C1 segment of cervical spinal cord (tissue), 14 donors: ENCODE measurements at regions not wholly inside any gene's neighbourhood (a gene's known extent, or its start where the extent isn't known, plus 50 kb on each side); places are given as distances from the start of the nearest gene placed in this dataset.
"Not testable (repeated sequence)": the region's sequence is repeated elsewhere in the genome, so short reads cannot be mapped to it uniquely, and the experiment has no call there.

Experiments used
- DNase-seq, 14 donors: peaks; one replicate each; lab custom pipeline; 2025; lab: John Stamatoyannopoulos, UW

GRCh38 chr1:79714664-79715063 is 708.1 kb upstream of the ADGRL4 start:
- no peak for DNase-seq

- DNase-seq: no peak
Measured at GRCh38 chr1:79711001-79711431, 704.5 kb upstream of the ADGRL4 start.

GRCh38 chr1:79708646-79709265 is 702.2 kb upstream of the ADGRL4 start:
- no peak for DNase-seq

GRCh38 chr1:79705218-79705617 is 698.7 kb upstream of the ADGRL4 start:
- no peak for DNase-seq

GRCh38 chr1:79704067-79704466 is 697.5 kb upstream of the ADGRL4 start:
- DNase-seq: no peak

- DNase-seq: not testable (repeated sequence)
Measured at GRCh38 chr1:79702336-79702999, 695.9 kb upstream of the ADGRL4 start.

- no peak for DNase-seq
Measured at GRCh38 chr1:79695138-79695537, 688.6 kb upstream of the ADGRL4 start.

- no peak for DNase-seq
Measured at GRCh38 chr1:79694241-79694640, 687.7 kb upstream of the ADGRL4 start.

- DNase-seq: no peak
Measured at GRCh38 chr1:79693441-79694114, 687.0 kb upstream of the ADGRL4 start.

- DNase-seq: no peak
Measured at GRCh38 chr1:79692519-79692918, 686.0 kb upstream of the ADGRL4 start.

GRCh38 chr1:79688932-79689331 is 682.4 kb upstream of the ADGRL4 start:
- no peak for DNase-seq

- no peak for DNase-seq
Measured at GRCh38 chr1:79683420-79683819, 676.9 kb upstream of the ADGRL4 start.

- DNase-seq: no peak
Measured at GRCh38 chr1:79682478-79682877, 675.9 kb upstream of the ADGRL4 start.

- no peak for DNase-seq
Measured at GRCh38 chr1:79681382-79681781, 674.9 kb upstream of the ADGRL4 start.

GRCh38 chr1:79679916-79680315 is 673.4 kb upstream of the ADGRL4 start:
- DNase-seq: no peak

GRCh38 chr1:79667848-79668696 is 661.5 kb upstream of the ADGRL4 start:
- DNase-seq: no peak

GRCh38 chr1:79667166-79667565 is 660.6 kb upstream of the ADGRL4 start:
- DNase-seq: no peak

GRCh38 chr1:79663916-79664315 is 657.4 kb upstream of the ADGRL4 start:
- DNase-seq: no peak

- no peak for DNase-seq
Measured at GRCh38 chr1:79662596-79662995, 656.1 kb upstream of the ADGRL4 start.

- DNase-seq: no peak
Measured at GRCh38 chr1:79660129-79660528, 653.6 kb upstream of the ADGRL4 start.

GRCh38 chr1:79657951-79658658 is 651.6 kb upstream of the ADGRL4 start:
- DNase-seq: no peak
